GM12892 (cell line): ENCODE measurements at regions not wholly inside any gene's neighbourhood (a gene's known extent, or its start where the extent isn't known, plus 50 kb on each side); places are given as distances from the start of the nearest gene placed in this dataset.
"Not testable (repeated sequence)": the region's sequence is repeated elsewhere in the genome, so short reads cannot be mapped to it uniquely, and the experiment has no call there.

Experiments used
- DNase-seq: peaks from one replicate; pipeline ENCODE4 v3.0.0; 2011; ENCODE audit not compliant: insufficient read length
- FAIRE-seq: peaks from 2 replicates; lab custom pipeline; 2011; peaks lifted over from hg19 to GRCh38; lab: Jason Lieb, UNC
- POLR2A ChIP-seq: IDR thresholded peaks from 2 replicates; pipeline ENCODE4 v1.6.1; 2011; ENCODE audit warnings: low read depth, low read length, control low read depth
- POLR2AphosphoS5 ChIP-seq: IDR thresholded peaks from 2 replicates; pipeline ENCODE4 v1.6.1; 2011; ENCODE audit warnings: low read depth, low read length, control low read depth
- TAF1 ChIP-seq: IDR thresholded peaks from 2 replicates; pipeline ENCODE4 v1.6.1; 2011; ENCODE audit warnings: low read depth, mild to moderate bottlenecking, control low read depth, low read length, borderline replicate concordance

DNA sequence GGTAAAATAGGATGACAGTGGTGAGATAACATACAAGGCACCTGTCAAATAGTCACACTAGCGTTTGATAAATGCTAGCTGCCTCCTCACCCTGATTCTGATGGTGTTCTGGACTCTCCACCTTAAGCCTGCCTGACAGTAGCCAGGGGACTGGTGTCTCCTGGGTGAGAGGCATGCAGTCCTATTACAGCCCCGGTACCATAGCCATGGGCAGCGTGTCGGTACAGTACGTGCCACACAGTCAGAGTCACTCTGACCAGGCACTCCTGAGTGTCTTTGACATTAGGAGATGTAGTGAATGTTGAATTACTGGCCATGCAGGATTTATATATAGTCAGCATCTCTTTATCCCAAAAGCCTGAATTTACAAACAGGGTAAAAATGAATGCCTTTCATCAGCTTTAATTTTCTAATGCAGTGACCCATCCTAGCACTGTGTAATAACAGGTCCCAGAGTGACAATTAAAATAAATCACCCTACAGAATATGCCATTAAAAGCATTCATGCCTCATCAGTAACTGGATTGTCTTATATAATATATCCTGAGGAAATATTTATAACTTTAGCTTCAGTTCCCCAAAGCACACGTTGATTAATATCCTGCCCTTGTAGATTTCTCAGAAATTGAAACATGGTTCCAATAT, 760.3 kb upstream of the SOX11 start:
- no peak for FAIRE-seq

DNA sequence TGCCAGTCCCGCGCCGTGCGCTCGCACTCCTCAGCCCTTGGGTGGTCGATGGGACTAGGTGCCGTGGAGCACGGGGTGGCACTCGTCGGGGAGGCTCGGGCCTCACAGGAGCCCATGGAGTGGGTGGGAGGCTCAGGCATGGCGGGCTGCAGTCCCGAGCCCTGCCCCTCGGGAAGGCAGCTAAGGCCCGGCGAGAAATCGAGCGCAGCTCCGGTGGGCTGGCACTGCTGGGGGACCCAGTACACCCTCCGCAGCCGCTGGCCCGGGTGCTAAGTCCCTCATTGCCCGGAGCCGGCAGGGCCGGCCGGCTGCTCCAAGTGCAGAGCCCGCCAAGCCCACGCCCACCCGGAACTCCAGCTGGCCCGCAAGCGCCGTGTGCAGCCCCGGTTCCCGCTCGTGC, 756.9 kb upstream of the SOX11 start:
- DNase-seq, FAIRE-seq: not testable (repeated sequence)

More for the DNA sequence above, 760.3 kb upstream of the SOX11 start:
- DNase-seq, result no peak
- TF ChIP-seq POLR2AphosphoS5, result no peak
- TF ChIP-seq POLR2A, result no peak
- TF ChIP-seq TAF1, result no peak

DNA sequence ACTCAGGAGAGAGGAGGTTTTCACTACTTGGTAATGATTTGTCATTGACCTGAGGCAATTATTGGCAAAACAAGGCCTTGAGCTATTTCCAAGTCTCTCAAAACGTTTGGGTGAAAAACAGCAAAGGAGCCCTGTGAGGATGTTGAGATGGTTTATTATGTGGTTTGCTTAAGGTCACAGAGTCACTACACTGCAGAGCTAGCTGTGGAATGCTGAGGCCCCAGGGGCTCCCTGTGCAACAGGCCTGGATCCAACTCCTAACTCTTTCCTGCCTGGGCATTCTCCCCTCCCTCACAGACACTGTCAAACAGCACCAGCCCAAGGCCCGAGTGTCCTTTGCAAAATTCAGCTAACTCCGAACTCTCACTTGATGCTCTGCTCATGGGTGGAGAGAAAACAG, 754.6 kb upstream of the SOX11 start:
- TF ChIP-seq POLR2AphosphoS5 (no peak), POLR2A (no peak), TAF1 (no peak)
- DNase-seq (no peak), FAIRE-seq (no peak)

DNA sequence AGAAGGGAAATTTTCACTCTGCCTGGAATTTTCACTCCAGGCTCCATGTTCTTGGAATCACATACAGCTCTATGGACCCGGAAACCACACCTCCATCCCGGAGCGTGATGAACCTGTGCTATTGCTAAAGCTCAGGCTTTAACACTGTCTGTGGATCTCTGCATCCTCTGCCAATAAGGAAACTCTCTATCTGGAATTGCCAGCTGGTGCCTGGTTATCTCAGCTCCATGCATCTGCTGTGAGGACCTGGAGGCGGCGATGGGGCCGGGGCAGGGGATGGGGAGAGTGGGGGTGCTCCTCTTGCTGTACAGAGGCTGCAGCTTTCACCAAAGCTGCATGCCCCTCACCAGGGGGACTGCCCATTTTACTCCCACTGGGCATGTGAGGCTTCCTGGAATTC, 754.0 kb upstream of the SOX11 start:
- DNase-seq (no peak), FAIRE-seq (no peak)
- TF ChIP-seq POLR2AphosphoS5, result no peak
- TF ChIP-seq POLR2A, result no peak
- TF ChIP-seq TAF1, result no peak

DNA sequence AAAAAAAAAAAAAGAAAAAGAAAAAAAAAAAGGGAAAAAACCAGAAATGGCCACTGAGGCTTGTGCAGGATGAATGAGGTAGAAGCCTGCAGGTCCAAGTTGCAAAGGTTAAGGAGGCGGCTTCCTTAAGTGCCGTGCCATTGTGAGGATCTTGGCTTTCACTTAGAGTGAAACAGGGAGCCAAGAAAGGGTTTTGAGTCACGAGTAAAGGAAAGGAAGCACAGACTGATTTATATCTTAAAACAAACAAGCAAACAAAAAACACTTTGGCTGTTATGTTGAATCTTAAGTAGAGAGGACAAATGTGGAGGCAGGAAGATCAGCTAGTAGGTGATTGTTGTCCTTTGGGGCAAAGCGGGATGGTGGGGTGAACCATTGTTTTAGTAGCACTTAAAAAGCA, 749.7 kb upstream of the SOX11 start:
- DNase-seq, result no peak
- FAIRE-seq, result no peak
- TF ChIP-seq POLR2AphosphoS5 (no peak), POLR2A (no peak), TAF1 (no peak)

DNA sequence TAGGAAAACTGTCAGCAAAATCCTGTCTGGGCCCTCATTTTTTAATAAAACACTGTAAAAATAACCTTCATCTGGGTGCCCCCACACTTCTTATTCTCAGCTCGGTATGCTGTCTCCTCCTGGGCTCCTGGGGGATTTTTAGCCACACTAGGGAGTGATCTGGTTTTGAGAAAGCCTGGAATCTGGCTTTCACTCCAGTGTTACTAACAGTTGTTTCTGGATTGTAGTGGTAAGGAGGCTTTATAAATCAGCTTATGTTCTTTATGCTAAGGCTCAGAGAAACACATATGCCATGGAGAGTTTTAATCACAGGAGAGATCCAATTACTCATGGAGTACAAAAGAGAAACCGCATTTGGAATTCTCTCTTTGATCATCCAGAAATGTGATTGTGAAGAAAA, 744.3 kb upstream of the SOX11 start:
- FAIRE-seq (no peak), DNase-seq (no peak)
- TF ChIP-seq TAF1 (no peak), POLR2AphosphoS5 (no peak), POLR2A (no peak)

DNA sequence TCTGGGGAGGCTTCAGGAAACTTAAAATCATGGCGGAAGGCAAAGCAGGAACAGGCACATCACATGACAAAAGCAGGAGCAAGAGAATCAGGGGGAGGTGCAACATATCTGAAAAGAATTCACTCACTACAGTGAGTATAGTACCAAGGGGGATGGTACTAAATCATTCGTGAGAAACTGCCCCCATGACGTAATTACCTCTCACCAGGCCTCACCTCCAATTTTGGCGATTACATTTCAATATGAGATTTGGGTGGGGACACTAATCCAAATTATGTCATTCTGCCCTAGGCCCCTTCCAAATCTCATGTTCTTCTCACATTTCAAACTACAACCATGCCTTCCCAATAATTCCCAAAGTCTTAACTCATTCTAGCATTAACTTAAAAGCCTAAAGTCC, 740.8 kb upstream of the SOX11 start:
- TF ChIP-seq POLR2A (no peak), POLR2AphosphoS5 (no peak), TAF1 (no peak)
- FAIRE-seq (no peak), DNase-seq (no peak)

DNA sequence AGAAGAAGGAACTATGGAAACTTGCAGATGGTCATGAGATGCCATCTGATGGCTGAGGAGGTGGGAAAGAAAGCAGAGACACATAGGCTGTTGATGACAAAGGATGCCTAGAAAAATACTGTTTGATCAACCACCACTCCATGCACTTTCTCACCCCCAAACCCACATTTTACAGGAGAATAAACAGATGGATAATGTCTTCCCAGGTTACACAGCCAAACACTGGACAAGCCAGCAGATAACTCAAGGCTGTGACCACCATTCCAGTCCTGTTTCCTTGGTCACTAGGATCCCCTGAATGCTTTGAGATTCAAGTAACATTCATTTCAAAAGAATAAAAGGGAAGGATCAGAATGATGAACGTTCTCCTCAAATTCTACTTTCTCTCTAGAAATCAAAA, 733.0 kb upstream of the SOX11 start:
- TF ChIP-seq POLR2A (no peak), TAF1 (no peak), POLR2AphosphoS5 (no peak)
- DNase-seq (no peak), FAIRE-seq (no peak)

DNA sequence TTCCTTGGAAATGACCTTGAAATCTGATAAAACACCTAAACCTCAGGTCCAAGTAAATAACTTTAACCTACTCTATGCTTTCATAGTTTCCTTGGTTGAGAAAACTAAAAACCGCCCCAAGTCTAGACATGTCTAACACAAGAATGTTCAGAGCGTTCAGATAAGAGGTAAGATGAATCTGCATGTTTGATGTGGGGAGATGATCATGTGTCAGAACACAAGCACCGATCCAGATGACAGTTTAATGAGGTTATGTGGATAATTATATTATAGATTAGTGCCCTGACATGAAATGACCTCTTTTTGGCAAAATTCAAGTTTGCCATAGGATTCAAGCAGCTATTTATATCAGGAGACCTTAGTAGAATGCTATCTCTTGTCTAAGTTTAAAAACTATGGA, 729.8 kb upstream of the SOX11 start:
- FAIRE-seq (no peak), DNase-seq (no peak)
- TF ChIP-seq TAF1, result no peak
- no peak for TF ChIP-seq POLR2A
- TF ChIP-seq POLR2AphosphoS5, result no peak

DNA sequence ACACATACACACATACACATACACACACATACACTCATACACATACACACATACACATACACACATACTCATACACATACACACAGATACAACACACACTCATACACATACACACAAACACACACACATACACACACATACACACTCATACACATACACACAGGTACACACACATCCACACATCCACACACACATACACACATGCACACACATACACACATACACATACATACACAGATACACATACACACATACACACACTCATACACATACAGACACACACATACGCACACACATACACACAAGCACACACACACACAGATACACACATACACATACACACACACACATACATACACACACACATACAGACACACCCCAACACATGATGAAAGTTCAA, 729.1 kb upstream of the SOX11 start:
- DNase-seq (no peak), FAIRE-seq (no peak)
- TF ChIP-seq POLR2AphosphoS5, result no peak
- no peak for TF ChIP-seq POLR2A
- no peak for TF ChIP-seq TAF1

DNA sequence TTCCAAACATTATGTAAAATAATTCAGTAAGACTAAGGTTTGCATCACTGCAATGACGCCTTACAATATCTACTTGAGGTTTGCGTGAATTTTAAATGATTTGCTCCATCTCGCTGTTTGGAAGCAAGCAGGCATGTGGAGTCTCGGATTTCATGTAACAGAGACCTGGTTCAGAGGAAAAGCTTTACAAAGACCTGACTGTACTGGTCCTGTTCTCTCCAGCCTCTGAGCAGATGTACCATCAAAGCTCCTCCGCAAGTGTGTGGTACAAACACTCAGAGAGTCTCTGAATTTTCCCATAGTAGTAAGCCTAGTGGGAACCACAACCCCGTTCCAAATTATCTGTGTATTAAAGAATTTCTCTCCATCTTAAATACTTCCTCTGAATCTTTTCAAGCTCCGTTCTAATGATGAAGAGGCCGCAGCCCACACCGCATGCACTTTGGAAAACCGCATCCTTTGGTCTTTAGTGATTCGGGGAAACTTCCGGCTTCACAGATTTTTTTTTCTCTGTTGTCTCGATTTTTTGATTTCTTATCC, 728.1 kb upstream of the SOX11 start:
- DNase-seq (no peak), FAIRE-seq (no peak)
- TF ChIP-seq POLR2A (no peak), POLR2AphosphoS5 (no peak), TAF1 (no peak)

DNA sequence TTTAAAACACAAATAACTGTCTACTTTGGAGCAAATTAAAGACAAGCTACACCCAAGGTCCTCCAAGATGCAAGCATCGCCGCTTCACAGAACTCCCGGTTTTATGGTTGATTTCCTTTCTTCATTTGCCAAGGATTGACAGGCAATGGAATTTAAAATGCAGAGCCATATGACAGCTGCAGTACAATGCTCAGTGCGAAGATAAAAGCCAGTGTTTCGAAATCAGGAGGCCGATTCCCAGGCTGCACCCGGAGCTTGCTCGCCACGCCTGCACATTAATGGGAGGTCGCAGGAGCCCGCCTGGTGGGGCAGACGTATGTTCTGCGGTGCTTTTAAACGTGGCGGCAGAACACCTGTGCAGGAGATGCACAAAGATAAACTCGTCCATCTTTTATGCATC, 727.6 kb upstream of the SOX11 start:
- no peak for DNase-seq
- no peak for TF ChIP-seq POLR2A
- TF ChIP-seq POLR2AphosphoS5, result no peak
- no peak for TF ChIP-seq TAF1
- no peak for FAIRE-seq
